Endometrial microvascular endothelial cells (primary cell): ENCODE measurements at regions not wholly inside any gene's neighbourhood (a gene's known extent, or its start where the extent isn't known, plus 50 kb on each side); places are given as distances from the start of the nearest gene placed in this dataset.

Experiments
- in situ Hi-C: cut with HindIII; loops from 2 replicates; pipeline ENCODE4 v1.10.0; 2017; ENCODE audit warnings: low sequenced_read_pairs, low pct_unique_long_range_greater_than_20kb; ENCODE audit errors: inconsistent ontology term

DNA sequence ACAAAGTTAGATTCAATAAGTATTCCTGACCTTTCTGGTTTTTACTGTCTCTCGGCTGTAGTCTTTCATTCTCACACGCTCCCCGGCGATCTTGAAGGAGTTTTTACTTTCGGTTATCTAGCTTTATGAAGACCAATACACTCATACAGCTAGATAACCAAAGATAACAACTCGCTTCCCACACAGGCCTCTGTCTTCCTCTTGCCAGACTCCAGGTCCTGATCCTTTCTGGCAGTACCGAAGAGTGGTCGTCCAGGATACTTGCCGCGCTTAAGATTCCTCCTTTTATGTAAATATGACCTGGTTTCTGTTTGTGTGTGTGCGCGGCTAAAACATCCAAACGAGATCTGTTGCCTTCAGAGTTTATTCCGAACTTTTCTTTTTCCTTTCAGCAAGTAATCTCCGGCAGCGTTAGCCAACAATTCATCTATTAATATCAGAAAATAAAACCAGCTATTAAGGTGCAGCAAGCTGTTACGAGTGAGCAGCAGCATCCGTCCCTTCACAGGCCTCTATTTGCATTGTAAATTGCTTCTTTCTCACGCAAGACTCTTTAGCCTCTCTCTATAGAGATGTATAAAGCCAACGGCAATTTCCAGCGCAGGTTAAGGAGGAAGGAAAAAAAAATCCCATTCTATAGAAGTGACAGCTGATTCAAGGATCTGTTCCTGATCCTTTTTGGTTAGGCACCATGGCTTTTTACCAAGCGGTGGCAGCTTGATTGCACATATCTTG lies 216.1 kb downstream of the MEF2C start:
- in situ Hi-C loops, result loop anchor here (10.0 kb wide), 1 partner anchor 522 kb away; no protein-coding TSS in a partner anchor

DNA sequence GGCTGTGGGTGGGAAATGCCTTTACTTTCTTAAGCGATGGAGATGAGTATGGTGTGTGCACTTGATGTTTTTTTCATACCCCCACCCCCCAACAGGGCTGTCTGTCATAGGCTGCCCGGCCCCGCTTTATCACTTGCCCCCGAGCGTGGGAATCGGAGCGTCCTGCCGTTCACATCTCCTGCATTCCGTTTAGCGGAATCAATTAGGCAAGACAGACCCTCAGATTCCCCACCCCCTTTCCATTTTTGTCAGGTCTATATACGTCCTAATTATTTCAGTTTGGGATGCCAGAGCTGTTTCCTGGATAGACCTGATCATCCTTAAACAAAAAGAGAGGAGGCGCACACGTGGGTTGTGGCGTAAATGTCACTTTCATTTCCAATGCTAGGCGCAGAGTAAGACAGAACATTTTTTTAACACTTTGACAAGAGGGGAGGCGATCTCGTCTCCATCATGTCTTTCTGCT lies 217.2 kb downstream of the MEF2C start:
- in situ Hi-C loops, result loop anchor here (10.0 kb wide), 1 partner anchor 521 kb away; no protein-coding TSS in a partner anchor

DNA sequence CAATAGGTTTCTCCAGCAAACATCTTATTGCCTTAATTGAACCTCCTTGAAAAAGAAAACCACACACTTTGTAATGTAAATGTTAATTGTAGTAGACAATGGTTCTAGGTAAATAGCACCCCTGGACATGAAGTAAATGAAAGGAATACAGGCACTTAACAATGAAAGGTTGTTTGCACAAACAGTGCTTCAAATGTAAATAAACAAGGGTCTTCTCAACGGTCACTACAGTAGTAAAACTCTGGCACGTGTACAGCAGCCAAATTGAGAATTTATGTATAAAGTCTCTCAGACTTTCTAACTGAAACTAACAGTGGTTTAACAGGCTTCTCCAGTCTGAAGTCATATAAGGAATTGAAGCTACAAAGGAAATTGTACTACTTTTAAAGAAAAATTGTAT lies 218.3 kb downstream of the MEF2C start:
- in situ Hi-C loops, result loop anchor here (10.0 kb wide), 1 partner anchor 520 kb away; no protein-coding TSS in a partner anchor

DNA sequence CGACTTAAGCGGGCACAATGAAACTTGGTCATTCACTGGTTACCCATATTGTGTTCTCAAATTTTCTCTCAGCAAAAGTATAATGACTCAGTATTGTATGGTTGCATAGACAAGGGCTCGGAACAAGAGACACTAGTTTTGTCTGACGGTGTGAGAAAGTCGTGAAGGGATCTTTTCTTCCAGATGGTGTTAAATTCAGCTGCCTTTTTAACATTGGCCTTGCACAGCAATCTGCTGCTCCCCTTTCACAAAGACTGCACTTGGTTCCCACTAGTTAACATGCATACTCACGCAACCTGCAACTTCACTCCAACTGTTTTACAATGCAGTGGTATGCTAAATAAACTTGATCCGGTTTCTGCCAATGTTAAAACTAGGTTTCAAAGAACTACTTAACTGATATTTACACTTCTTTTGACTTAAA lies 219.2 kb downstream of the MEF2C start:
- in situ Hi-C loops, result loop anchor here (10.0 kb wide), 1 partner anchor 519 kb away; no protein-coding TSS in a partner anchor

DNA sequence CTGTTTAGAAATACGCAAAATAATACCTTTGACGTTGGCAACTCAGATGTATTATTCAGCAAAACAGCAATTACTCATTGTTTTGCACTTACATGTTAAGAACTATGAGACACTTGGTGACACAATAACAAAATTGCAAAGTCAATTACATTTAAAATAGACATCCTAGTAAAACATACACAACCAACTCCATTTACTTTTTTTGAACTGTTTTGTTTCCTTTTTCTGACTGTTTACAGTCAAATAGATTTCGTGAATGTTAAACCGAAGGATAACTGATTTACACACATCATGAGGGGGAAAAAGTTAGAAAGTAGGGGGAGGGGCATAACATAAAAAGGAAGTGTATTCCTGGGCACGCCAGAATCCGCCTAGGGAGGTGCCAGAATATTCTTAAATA lies 220.1 kb downstream of the MEF2C start:
- in situ Hi-C loops, result loop anchor here (10.0 kb wide), 1 partner anchor 518 kb away; no protein-coding TSS in a partner anchor

DNA sequence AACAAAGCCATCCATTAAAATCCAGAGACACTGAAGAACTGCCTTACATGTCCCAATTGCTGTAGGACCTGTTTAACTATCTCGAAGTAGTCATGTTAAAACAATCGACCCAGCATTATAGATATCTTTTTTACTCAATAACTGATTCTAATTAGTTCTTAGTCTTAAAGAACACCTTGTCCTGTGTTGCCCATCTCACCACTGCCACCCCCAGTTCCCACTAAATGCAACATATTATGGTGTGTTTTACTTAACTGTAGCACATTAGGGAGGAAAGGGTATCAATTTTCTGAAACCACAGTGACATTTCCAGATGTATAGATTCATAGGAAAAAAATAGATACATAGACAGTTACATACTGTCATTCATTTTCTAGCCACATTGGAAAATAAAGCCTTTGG lies 221.2 kb downstream of the MEF2C start:
- in situ Hi-C loops, result loop anchor here (10.0 kb wide), 1 partner anchor 517 kb away; no protein-coding TSS in a partner anchor

DNA sequence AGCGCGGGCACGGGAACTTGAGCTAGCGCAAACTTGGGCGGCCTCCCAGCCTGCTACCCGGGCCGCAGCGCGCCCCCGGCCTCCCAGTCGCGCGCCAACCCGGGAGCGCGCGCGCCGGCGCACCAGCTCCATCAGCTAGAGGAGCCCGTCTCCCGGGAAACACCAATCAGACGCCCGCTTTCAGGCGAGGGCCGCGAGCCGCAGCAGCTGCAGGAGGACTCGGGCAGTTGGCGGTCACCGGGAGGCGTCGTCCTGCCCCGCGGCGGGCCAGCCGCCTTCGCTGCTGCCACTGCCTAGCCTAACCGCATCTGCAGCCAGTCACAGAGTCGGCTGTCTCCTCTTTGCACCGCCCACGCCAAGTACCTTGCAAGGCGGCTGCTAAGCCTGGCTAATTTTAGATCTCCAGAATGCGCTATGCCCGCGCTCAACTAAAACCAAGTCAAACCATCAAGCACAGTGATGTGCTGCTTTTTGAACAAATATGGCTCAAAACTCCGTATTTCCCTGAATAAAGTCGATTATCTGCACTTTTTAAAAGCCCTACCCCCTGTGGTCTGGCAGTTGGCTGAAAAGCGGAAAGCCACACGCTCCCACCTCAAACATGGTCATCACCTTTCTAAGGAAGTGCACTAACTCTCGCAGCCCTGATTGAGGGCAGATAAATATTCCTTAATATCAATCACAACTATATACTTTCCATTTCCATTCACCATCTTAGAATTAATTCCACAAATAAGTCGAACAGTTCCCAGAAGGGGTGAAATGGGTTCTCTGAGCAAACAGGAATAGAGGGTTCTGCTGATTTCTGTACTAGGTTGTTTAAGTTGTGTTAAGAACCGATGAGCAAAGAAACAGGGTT lies 221.8 kb downstream of the MEF2C start:
- in situ Hi-C loops, result loop anchor here (10.0 kb wide), 1 partner anchor 516 kb away; no protein-coding TSS in a partner anchor

DNA sequence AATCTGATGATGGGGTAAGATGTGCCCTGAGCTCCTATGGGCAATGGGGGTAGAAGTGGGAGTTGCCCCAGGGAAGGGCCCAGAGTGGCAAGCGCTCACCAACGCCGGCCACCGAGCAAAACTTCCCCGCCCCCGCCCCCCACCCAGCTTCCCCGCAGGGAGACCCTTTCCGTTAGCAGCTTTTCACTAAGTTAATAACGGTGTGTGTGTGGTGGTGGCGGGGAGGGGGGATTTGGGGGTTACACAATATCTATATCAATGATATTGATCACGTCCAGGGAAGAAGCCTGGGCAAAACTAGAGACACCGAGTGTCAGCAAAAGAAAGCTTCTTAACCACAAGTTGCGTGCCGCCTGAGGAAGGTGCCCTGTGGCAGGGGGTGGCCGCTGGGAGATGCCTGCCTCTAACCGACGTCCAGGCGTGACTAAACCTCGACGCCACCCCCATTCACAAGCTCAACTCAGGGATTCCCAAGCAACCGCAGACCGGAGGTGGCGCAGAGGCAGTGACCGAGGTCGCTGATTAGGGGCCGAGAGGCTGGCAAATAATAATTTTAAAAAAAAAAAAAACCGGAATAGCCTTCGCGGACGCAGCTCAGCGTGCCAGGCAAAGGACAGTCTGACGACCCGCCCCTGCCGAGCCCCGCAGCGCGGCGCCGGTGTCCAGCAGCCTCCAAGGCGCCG lies 222.6 kb downstream of the MEF2C start:
- in situ Hi-C loops, result loop anchor here (10.0 kb wide), 1 partner anchor 516 kb away; no protein-coding TSS in a partner anchor

DNA sequence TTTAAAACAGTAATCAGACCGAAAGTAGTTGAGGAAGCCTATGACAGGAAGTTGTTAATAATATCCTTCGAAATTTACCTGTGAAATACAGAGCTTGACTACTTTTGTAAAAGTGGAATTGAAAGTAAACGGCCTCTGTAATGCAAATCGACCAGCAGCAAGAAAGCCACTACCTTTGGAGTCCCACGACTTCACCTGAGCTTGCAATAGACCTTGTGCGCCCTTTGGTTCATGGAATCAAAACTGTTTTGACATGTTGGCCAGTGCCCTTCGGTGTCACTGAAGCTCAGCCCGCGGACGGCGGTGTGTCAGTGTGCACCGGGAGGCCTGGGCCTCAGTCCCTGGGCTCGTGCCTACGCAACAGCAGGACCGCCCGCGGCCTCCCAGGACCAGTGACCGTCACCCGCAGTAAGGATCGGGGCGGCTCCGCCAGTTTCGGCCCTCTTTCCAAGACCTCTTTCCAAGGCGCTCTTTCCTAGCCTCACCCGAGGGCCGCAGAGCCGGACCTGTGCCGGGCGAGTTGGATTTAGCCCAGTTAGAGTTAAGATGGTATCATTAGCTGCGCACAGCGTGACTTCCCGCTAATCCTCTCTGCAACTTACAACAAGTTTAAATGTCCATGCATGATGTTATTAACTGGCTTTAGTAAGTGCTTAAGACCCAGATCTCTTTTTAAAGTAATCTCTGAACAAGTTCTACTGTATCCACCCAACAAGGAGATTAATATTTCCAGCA lies 223.3 kb downstream of the MEF2C start:
- in situ Hi-C loops, result loop anchor here (10.0 kb wide), 1 partner anchor 515 kb away; no protein-coding TSS in a partner anchor

DNA sequence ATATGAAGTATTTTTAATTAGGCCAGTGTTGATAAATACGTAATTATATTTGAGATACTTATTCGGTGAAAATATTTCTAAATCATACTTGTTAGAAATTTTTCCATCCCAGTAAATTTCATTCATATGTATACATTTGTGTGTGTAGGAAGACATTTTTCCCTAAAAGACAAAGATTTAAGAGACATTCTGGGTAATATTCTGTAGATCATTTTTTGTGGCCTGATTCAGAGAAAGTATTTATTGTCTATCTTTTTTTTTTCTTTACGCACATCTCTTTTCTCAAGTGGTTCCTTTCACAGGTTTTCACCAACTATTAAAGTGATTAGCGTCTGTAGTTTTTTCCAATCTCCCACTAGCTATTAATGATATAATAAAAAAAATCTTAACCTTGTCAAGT lies 224.1 kb downstream of the MEF2C start:
- in situ Hi-C loops, result no loop called here

DNA sequence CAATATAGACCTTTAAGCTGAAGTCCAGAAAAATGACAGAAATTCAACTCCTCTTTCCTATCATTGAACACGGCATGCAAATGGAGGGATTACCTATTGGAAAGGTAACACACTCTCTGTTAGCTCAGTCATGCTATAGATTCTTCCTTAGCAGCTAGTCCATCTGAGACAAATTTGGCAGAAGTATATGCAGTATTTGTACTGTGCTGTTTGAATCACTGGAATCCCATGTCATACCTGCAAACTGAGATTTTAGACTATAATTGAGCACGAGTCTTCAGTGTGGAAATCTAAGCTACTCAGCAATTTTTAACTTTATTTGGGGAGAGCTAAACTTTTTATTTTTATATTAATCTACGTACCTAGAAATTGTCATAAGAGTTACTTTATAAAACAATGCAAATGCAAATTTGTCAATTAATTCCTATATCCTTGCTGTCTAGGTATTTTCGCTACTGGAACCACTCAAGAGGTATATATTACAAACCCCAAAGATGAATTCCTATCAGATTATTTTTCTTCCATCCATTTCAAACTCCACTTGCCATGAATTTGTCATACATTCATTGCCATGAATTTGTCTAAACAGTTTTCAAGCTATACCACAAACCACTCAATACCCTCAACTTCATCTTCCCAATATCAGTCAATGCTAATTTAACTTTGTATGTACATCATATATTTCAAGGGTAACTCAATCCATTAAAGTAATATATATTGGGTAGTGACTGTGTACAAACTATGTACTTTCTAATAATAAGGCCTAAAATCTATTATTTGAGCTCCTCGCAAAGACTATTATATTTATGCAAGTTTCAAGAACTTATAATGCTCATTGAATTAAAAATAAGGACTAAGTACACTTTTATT lies 224.8 kb downstream of the MEF2C start:
- in situ Hi-C loops, result no loop called here

DNA sequence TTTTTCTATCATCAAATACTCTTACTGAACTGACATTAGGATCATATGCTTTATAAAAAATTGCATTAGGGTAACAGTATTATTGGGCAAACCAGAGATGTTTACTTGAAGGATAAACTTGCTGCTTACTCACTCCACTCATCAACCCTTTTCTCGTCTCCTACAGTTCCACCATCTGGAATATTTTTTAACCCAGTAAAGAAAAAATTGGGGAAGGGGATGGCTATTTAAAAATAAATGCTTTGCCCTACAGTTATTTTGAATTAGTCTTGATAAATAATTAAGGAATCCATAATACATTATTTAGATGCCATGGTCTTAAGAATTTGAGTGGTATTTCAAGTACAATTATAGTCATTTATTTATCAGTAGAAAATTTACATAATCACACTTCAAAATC lies 225.8 kb downstream of the MEF2C start:
- in situ Hi-C loops, result no loop called here

DNA sequence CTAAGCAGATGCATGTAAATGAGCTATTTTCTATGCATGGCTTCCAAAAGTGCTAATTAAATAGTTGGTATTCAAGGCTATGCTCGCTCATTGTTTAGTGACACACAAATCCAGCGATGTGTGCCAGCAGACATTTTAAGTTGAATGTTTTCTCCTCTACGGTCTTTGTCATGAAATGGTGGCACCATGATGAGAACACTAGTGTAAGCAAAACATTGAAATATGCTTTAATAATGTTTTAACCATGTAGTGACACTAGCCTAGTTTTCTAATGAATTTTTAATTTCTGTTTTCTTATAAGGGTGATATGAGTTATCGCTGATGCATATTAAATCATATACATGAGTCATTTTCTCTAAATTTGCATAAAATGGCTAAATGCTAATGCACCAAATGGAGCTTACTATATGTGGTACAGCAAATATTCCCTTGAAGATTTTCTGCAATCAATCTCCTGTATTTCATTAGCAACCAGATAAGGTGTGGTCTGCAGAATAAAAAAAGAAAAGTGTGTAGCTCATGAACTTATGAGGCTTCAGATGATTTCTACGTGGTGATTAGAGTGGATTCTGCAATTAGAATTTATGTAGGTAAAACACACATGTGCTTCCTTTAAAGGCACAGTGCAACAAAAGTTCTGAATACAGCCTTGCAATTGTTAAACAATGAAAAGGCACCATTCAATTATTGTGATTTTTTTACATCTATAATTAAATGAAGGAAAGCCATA lies 226.6 kb downstream of the MEF2C start:
- in situ Hi-C loops, result no loop called here

DNA sequence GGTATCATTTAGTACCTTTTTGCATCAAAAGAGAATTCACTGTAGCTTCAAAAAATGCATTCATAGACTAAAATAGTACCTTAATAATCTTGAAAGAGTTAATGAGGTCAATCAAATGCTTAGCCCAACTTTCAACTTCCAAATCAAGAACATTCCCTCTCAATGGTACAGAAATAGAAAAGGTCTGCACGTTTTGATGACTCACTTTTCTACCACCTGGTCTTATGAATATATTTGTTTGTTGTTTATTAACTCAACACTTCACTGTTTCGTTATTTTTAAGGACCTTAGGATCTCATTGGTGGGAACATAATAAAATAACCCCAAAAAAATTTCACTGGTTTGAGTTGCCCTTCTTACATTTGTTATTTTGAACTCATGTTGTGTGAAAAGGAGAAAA lies 229.5 kb downstream of the MEF2C start:
- in situ Hi-C loops, result no loop called here

DNA sequence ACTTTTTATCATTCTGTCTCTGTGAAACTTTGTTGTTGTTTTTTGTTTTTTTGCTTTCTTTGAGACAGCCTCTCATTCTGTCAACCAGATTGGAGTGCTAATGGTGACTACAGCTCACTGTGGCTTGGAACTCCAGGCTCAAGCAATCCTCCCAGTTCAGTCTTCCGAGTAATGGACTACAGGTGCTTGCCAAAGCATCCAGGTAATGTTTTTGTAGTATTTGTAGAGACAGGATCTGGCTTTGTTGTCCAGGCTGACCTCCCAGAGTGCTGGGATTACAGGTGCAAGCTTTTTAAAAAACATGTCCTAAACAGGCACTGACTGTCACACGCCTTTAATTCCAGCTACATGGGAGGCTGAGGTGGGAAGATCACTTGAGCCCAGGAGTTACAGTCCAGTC lies 235.1 kb downstream of the MEF2C start:
- in situ Hi-C loops, result no loop called here

DNA sequence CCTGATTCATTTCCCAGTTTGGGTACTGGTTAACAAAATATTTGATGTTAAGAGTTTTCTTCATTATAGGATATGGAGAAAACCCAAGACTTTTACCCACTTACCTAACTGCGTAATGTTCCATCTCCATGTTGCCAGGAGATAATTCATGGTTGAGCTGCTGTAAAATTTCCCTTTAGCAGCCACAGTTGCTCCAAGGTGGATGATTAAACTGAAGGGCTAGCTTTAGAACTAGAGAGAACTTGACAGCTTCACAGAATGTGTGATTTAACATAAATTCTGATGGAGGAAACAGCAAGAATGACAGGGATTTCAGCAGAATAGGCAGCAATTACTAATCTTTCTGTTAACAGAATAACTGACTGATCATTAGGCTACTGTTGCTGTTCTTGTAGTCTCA lies 236.1 kb downstream of the MEF2C start:
- in situ Hi-C loops, result no loop called here

DNA sequence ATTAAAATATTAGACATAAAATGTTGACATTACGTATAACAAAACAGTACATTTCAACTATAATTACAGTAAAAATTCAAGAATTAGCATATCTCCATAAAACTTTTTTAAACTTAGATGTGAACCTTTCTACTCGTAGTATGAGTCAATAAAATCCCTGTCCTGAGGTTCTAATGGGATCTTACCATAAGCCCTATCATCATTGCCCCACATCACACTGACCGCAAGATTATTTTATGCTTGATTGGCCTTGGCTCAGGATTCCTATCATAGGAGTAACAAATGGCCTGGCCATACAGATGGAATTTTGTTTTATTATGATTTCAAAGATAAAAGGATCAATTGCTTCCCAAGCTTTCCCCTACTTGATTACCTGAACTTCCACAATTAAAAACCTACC lies 238.3 kb downstream of the MEF2C start:
- in situ Hi-C loops, result no loop called here
